DND-41 (cell line): ENCODE measurements at regions not wholly inside any gene's neighbourhood (a gene's known extent, or its start where the extent isn't known, plus 50 kb on each side); places are given as distances from the start of the nearest gene placed in this dataset.

Source experiments
- CTCF ChIP-seq: IDR thresholded peaks from 2 replicates; pipeline ENCODE4 v1.5.1; 2012; ENCODE audit warnings: borderline replicate concordance, low read length, moderate library complexity, mild to moderate bottlenecking; ENCODE audit not compliant: poor library complexity, severe bottlenecking; ENCODE audit errors: extremely low read depth
- EZH2 ChIP-seq: IDR thresholded peaks from 3 replicates; pipeline ENCODE4 v1.6.1; 2012; ENCODE audit warnings: borderline replicate concordance, low read depth, mild to moderate bottlenecking, moderate library complexity, low read length, inconsistent platforms; ENCODE audit not compliant: severe bottlenecking

- TF ChIP-seq CTCF (peak; percentile 42), EZH2 (no peak)
These were observed 1729.1 kb downstream of the TP53TG3F start for GRCh38 chr16:35188288-35189155.
